ENCODE measurements at regions not wholly inside any gene's neighbourhood (a gene's known extent, or its start where the extent isn't known, plus 50 kb on each side); places are given as distances from the start of the nearest gene placed in this dataset.

GRCh38 chr13:40161351-40161810 is 505.1 kb downstream of the FOXO1 start:
- POLR2A ChIA-PET: no interaction called here
- peaks cover 13% of the 10 kb centered on the region for H3K4me1 Mint-ChIP-seq (ENCODE audit: low read depth)
- no peak overlapping the region for H3K27ac Mint-ChIP-seq
- no peaks in the 10 kb centered on the region for H3K36me3 Mint-ChIP-seq (ENCODE audit: low read depth)
- DNase-seq: no peak
- CTCF ChIA-PET: no interaction called here
- H3K9me3 Mint-ChIP-seq (ENCODE audit: insufficient read depth): no peaks in the 10 kb centered on the region
- no peak for ATAC-seq
- H3K4me3 Mint-ChIP-seq: no peak overlapping the region
- H3K27me3 Mint-ChIP-seq (ENCODE audit: low read depth): no peaks in the 10 kb centered on the region

- ATAC-seq (no peak), DNase-seq (no peak)
- Mint-ChIP-seq H3K9me3 (ENCODE audit: insufficient read depth) (no peaks in the 10 kb centered on the region), H3K27me3 (ENCODE audit: low read depth) (no peaks in the 10 kb centered on the region), H3K4me3 (no peak overlapping the region), H3K36me3 (ENCODE audit: low read depth) (no peaks in the 10 kb centered on the region), H3K27ac (no peak overlapping the region), H3K4me1 (ENCODE audit: low read depth) (peaks cover 18% of the 10 kb centered on the region)
- POLR2A ChIA-PET: no interaction called here
- CTCF ChIA-PET: no interaction called here
Measured at GRCh38 chr13:40161931-40162330, 504.5 kb downstream of the FOXO1 start.

GRCh38 chr13:40163066-40164000 is 503.1 kb downstream of the FOXO1 start:
- Mint-ChIP-seq H3K4me3 (no peak overlapping the region), H3K36me3 (ENCODE audit: low read depth) (no peaks in the 10 kb centered on the region), H3K4me1 (ENCODE audit: low read depth) (peaks cover 15% of the 10 kb centered on the region), H3K27ac (no peak overlapping the region), H3K27me3 (ENCODE audit: low read depth) (no peaks in the 10 kb centered on the region), H3K9me3 (ENCODE audit: insufficient read depth) (no peaks in the 10 kb centered on the region)
- CTCF ChIA-PET: no interaction called here
- POLR2A ChIA-PET: interaction anchor here (0.6 kb wide), 1 partner anchor 28 kb away, joined by 3 read pairs; no protein-coding TSS in a partner anchor
- ATAC-seq (no peak), DNase-seq (no peak)

GRCh38 chr13:40164133-40164532 is 502.3 kb downstream of the FOXO1 start:
- H3K36me3 Mint-ChIP-seq (ENCODE audit: low read depth): no peaks in the 10 kb centered on the region
- DNase-seq: no peak
- no peak overlapping the region for H3K27ac Mint-ChIP-seq
- ChIA-PET CTCF (no interaction called here), POLR2A (no interaction called here)
- H3K27me3 Mint-ChIP-seq (ENCODE audit: low read depth): no peaks in the 10 kb centered on the region
- H3K9me3 Mint-ChIP-seq (ENCODE audit: insufficient read depth): no peaks in the 10 kb centered on the region
- no peak for ATAC-seq
- peaks cover 14% of the 10 kb centered on the region for H3K4me1 Mint-ChIP-seq (ENCODE audit: low read depth)
- no peak overlapping the region for H3K4me3 Mint-ChIP-seq

GRCh38 chr13:40165316-40165932 is 501.0 kb downstream of the FOXO1 start:
- ChIA-PET CTCF (no interaction called here), POLR2A (no interaction called here)
- DNase-seq (no peak), ATAC-seq (no peak)
- Mint-ChIP-seq H3K36me3 (ENCODE audit: low read depth) (no peaks in the 10 kb centered on the region), H3K4me1 (ENCODE audit: low read depth) (peaks cover 18% of the 10 kb centered on the region), H3K9me3 (ENCODE audit: insufficient read depth) (no peaks in the 10 kb centered on the region), H3K27me3 (ENCODE audit: low read depth) (peaks cover 3% of the 10 kb centered on the region), H3K4me3 (no peak overlapping the region), H3K27ac (no peak overlapping the region)

- Mint-ChIP-seq H3K27me3 (ENCODE audit: low read depth) (peaks cover 3% of the 10 kb centered on the region), H3K4me3 (no peak overlapping the region), H3K4me1 (ENCODE audit: low read depth) (peaks cover 31% of the 10 kb centered on the region), H3K27ac (no peak overlapping the region), H3K9me3 (ENCODE audit: insufficient read depth) (no peaks in the 10 kb centered on the region), H3K36me3 (ENCODE audit: low read depth) (no peaks in the 10 kb centered on the region)
- CTCF ChIA-PET: interaction anchor here (1.0 to 1.2 kb wide), 4 partner anchors 11 to 20 kb away, joined by 3 read pairs; no protein-coding TSS in a partner anchor
- POLR2A ChIA-PET: no interaction called here
- DNase-seq: no peak
- no peak for ATAC-seq
Measured at GRCh38 chr13:40167327-40167726, 499.1 kb downstream of the FOXO1 start.

- ChIA-PET CTCF (interaction anchor here (0.9 to 1.2 kb wide), 2 partner anchors 10 to 21 kb away, joined by 3 read pairs; no protein-coding TSS in a partner anchor), POLR2A (interaction anchor here (0.6 to 1.2 kb wide), 3 partner anchors 19 to 133 kb away, joined by 3 read pairs; no protein-coding TSS in a partner anchor)
- DNase-seq (no peak), ATAC-seq (no peak)
- H3K4me1 Mint-ChIP-seq (ENCODE audit: low read depth): peaks cover 32% of the 10 kb centered on the region
- peaks cover 3% of the 10 kb centered on the region for H3K27me3 Mint-ChIP-seq (ENCODE audit: low read depth)
- H3K9me3 Mint-ChIP-seq (ENCODE audit: insufficient read depth): no peaks in the 10 kb centered on the region
- no peaks in the 10 kb centered on the region for H3K36me3 Mint-ChIP-seq (ENCODE audit: low read depth)
- no peak overlapping the region for H3K27ac Mint-ChIP-seq
- no peak overlapping the region for H3K4me3 Mint-ChIP-seq
Measured at GRCh38 chr13:40168425-40169166, 497.8 kb downstream of the FOXO1 start.

- ATAC-seq: no peak
- CTCF ChIA-PET: interaction anchor here (0.9 to 1.3 kb wide), 2 partner anchors 22 to 101 kb away, joined by 3 to 4 read pairs; no protein-coding TSS in a partner anchor
- Mint-ChIP-seq H3K36me3 (ENCODE audit: low read depth) (no peaks in the 10 kb centered on the region), H3K27me3 (ENCODE audit: low read depth) (peaks cover 3% of the 10 kb centered on the region), H3K9me3 (ENCODE audit: insufficient read depth) (no peaks in the 10 kb centered on the region), H3K4me1 (ENCODE audit: low read depth) (peaks cover 32% of the 10 kb centered on the region), H3K27ac (no peak overlapping the region), H3K4me3 (no peak overlapping the region)
- DNase-seq: no peak
- POLR2A ChIA-PET: interaction anchor here (1.2 kb wide), 1 partner anchor 18 kb away, joined by 3 read pairs; no protein-coding TSS in a partner anchor
Measured at GRCh38 chr13:40169476-40169875, 497.0 kb downstream of the FOXO1 start.

- no peak for ATAC-seq
- ChIA-PET CTCF (interaction anchor here (1.0 to 1.3 kb wide), 2 partner anchors 72 to 102 kb away, joined by 3 to 4 read pairs; no protein-coding TSS in a partner anchor), POLR2A (no interaction called here)
- no peaks in the 10 kb centered on the region for H3K36me3 Mint-ChIP-seq (ENCODE audit: low read depth)
- H3K27me3 Mint-ChIP-seq (ENCODE audit: low read depth): peaks cover 3% of the 10 kb centered on the region
- H3K27ac Mint-ChIP-seq: no peak overlapping the region
- H3K4me3 Mint-ChIP-seq: no peak overlapping the region
- no peaks in the 10 kb centered on the region for H3K9me3 Mint-ChIP-seq (ENCODE audit: insufficient read depth)
- no peak for DNase-seq
- peaks cover 32% of the 10 kb centered on the region for H3K4me1 Mint-ChIP-seq (ENCODE audit: low read depth)
Measured at GRCh38 chr13:40170091-40170490, 496.4 kb downstream of the FOXO1 start.

- Mint-ChIP-seq H3K4me1 (ENCODE audit: low read depth) (peaks cover 26% of the 10 kb centered on the region), H3K27me3 (ENCODE audit: low read depth) (peaks cover 3% of the 10 kb centered on the region), H3K36me3 (ENCODE audit: low read depth) (no peaks in the 10 kb centered on the region), H3K9me3 (ENCODE audit: insufficient read depth) (no peaks in the 10 kb centered on the region), H3K4me3 (no peak overlapping the region), H3K27ac (no peak overlapping the region)
- POLR2A ChIA-PET: interaction anchor here (0.9 kb wide), 1 partner anchor 44 kb away, joined by 3 read pairs; no protein-coding TSS in a partner anchor
- CTCF ChIA-PET: interaction anchor here (1.0 to 1.3 kb wide), 2 partner anchors 71 to 103 kb away, joined by 3 to 4 read pairs; no protein-coding TSS in a partner anchor
- ATAC-seq: no peak
- no peak for DNase-seq
Measured at GRCh38 chr13:40170982-40171381, 495.5 kb downstream of the FOXO1 start.

- Mint-ChIP-seq H3K9me3 (ENCODE audit: insufficient read depth) (no peaks in the 10 kb centered on the region), H3K4me1 (ENCODE audit: low read depth) (peaks cover 20% of the 10 kb centered on the region), H3K27ac (no peak overlapping the region), H3K4me3 (no peak overlapping the region), H3K27me3 (ENCODE audit: low read depth) (peaks cover 3% of the 10 kb centered on the region), H3K36me3 (ENCODE audit: low read depth) (no peaks in the 10 kb centered on the region)
- no peak for DNase-seq
- POLR2A ChIA-PET: interaction anchor here (0.9 kb wide), 1 partner anchor 44 kb away, joined by 3 read pairs; no protein-coding TSS in a partner anchor
- no peak for ATAC-seq
- CTCF ChIA-PET: no interaction called here
Measured at GRCh38 chr13:40171566-40171965, 494.9 kb downstream of the FOXO1 start.
